Activated naive CD4-positive, alpha-beta T cell treated with anti-CD3 and anti-CD28 coated beads, Interleukin-2, amount 50 U/mL, for 72 hours (primary cell): ENCODE measurements at regions not wholly inside any gene's neighbourhood (a gene's known extent, or its start where the extent isn't known, plus 50 kb on each side); places are given as distances from the start of the nearest gene placed in this dataset.

ENCODE experiments used
- ATAC-seq, 2 donors: fragments of 150-1000 bp; cut with Tn5 transposase; 2 replicates each; pipeline ENCODE4 v1.10.0; 2021; ENCODE audit warnings: mild to moderate bottlenecking in 2 of 2, moderate library complexity in 2 of 2
- DNase-seq, 2 donors: peaks; one replicate each; pipeline ENCODE4 v3.0.0; 2021 to 2022; ENCODE audit warnings: low spot score in 2 of 2
- H3K27ac Mint-ChIP-seq, 2 donors: one replicate each; pipeline ENCODE4 v1.8.0; 2022; ENCODE audit warnings: mild to moderate bottlenecking in 2 of 2, mixed read lengths in 2 of 2
- H3K36me3 Mint-ChIP-seq, 2 donors: one replicate each; pipeline ENCODE4 v1.8.0; 2022; ENCODE audit warnings: mixed read lengths in 2 of 2
- H3K9me3 Mint-ChIP-seq, 2 donors: one replicate each; pipeline ENCODE4 v1.8.0; 2022; ENCODE audit warnings: mixed read lengths in 2 of 2

- ATAC-seq (no peak), DNase-seq (no peak)
- H3K36me3 Mint-ChIP-seq = no peaks in the 10 kb centered on the region
- peaks cover 0 to 7% of the 10 kb centered on the region in 2 donors for H3K9me3 Mint-ChIP-seq
- no peak overlapping the region for H3K27ac Mint-ChIP-seq
Observed at GRCh38 chr4:135605076-135605475, 1403.5 kb upstream of the PABPC4L start.

DNA sequence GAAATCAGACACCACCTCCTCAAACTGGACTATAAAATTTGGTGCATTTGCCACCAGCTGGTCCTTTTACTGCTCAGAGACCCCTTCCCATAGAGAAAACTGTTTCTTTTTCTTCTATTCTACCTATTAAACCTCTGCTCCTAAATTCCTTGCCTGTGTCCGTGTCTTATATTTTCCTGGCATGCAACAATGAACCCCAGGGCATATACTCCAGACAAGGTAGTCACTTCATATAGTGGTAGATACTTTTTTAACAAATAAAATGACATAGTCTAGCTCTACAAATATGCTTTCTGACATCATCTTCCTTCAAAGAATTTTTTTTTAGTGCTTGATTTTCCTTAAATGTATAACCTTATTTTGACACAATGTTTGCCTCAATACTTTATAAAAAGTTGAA lies 1402.9 kb upstream of the PABPC4L start:
- Mint-ChIP-seq H3K27ac (no peak overlapping the region), H3K36me3 (no peaks in the 10 kb centered on the region), H3K9me3 (peaks cover 0 to 7% of the 10 kb centered on the region in 2 donors)
- DNase-seq (no peak), ATAC-seq (no peak)

DNA sequence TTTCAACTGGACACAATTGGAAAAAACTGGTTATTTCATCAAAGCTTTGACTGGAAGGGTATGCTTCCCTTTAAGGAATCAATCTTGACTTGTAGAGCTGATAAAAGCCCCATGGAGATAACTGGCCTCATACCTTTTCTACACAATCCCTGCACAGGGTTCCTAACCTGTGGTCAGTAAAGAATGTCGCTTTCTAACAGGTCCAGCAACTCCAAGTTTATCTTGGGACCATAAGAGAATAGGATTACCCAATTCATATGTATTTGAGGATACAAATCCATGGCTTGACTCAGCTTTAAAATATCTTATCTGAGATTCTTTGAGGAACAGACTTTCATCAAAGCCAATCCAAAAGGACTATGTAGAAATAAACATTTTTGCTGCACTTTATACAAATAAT lies 1399.8 kb upstream of the PABPC4L start:
- DNase-seq (no peak), ATAC-seq (no peak)
- Mint-ChIP-seq H3K36me3 (peaks cover 0 to 3% of the 10 kb centered on the region in 2 donors), H3K27ac (no peak overlapping the region), H3K9me3 (peaks cover 12% of the 10 kb centered on the region in 2 donors)

- H3K36me3 Mint-ChIP-seq = peaks cover 0 to 6% of the 10 kb centered on the region in 2 donors
- DNase-seq = no peak
- ATAC-seq = no peak
- no peak overlapping the region for H3K27ac Mint-ChIP-seq
- peaks cover 17 to 18% of the 10 kb centered on the region in 2 donors for H3K9me3 Mint-ChIP-seq
Observed at GRCh38 chr4:135598151-135598550, 1396.6 kb upstream of the PABPC4L start.

GRCh38 chr4:135594521-135594920 lies 1392.9 kb upstream of the PABPC4L start:
- DNase-seq (no peak), ATAC-seq (no peak)
- Mint-ChIP-seq H3K27ac (no peak overlapping the region), H3K36me3 (peaks cover 0 to 6% of the 10 kb centered on the region in 2 donors), H3K9me3 (peaks cover 26 to 31% of the 10 kb centered on the region in 2 donors)

- ATAC-seq (no peak), DNase-seq (no peak)
- Mint-ChIP-seq H3K27ac (no peak overlapping the region), H3K9me3 (peaks cover 4 to 6% of the 10 kb centered on the region in 2 donors), H3K36me3 (no peaks in the 10 kb centered on the region)
Observed at GRCh38 chr4:135575041-135575440, 1373.5 kb upstream of the PABPC4L start.

DNA sequence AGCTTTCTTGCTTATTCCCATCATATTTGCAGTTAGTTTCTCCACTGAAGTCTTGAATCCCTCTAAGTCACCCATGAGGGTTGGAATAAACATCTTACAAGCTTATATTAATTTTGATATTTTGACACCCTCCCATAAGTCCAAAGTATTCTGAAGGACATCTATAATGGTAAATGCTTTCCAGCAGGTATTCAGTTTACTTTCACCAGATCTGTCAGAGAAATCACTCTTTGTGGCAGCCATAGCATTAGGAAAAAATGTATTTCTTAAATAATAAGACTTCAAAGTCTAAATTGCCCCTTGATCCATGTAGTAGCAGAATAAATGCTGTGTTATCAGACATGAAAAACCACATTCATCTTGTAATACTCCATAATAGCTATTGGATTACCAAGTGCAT lies 1371.7 kb upstream of the PABPC4L start:
- H3K9me3 Mint-ChIP-seq = peaks cover 2 to 4% of the 10 kb centered on the region in 2 donors
- H3K27ac Mint-ChIP-seq = no peak overlapping the region
- no peaks in the 10 kb centered on the region for H3K36me3 Mint-ChIP-seq
- ATAC-seq (no peak), DNase-seq (no peak)

- peaks cover 4 to 11% of the 10 kb centered on the region in 2 donors for H3K9me3 Mint-ChIP-seq
- no peak overlapping the region for H3K27ac Mint-ChIP-seq
- no peak for DNase-seq
- H3K36me3 Mint-ChIP-seq = no peaks in the 10 kb centered on the region
- no peak for ATAC-seq
Observed at GRCh38 chr4:135564090-135564489, 1362.5 kb upstream of the PABPC4L start.

DNA sequence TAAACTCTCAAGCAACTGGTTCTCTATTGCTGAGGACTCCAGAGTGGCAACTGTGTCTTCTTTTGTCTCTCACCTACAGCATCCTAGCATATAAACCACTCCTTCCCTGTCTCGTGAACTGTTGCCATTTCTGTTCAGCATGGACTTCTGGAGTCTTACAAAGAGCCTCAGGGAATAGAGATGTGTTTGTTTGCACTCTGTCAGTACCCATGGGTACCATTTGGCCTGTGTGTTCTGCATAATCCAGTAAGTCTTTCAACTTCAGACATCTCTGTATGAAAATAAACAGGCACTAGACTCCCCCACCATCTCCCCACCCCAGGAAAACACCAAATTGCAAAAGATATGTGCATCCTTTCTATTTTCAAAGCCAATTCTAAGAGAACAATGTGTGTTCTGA lies 1351.6 kb upstream of the PABPC4L start:
- no peak for DNase-seq
- no peak for ATAC-seq
- no peak overlapping the region for H3K27ac Mint-ChIP-seq
- H3K9me3 Mint-ChIP-seq = peaks cover 3 to 9% of the 10 kb centered on the region in 2 donors
- H3K36me3 Mint-ChIP-seq = no peaks in the 10 kb centered on the region

DNA sequence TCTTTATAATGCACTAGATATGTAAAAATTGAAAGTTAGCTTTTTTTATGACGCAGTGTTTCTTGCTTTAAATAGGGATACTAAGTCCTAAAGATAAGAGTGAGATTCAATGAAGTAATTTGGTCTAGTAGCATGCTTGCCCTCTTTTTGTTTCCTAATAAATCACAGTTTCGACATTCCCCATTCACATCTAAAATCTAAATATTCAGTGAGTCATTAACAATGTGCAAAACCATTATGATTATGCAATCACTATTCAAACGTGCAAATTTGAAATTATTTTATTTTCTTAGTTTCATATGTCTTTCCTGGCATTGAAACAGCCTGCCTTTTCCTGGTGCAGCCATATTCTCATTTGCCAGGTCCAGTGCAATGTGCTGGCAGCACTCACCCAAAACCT lies 1350.5 kb upstream of the PABPC4L start:
- Mint-ChIP-seq H3K9me3 (peaks cover 3 to 9% of the 10 kb centered on the region in 2 donors), H3K36me3 (no peaks in the 10 kb centered on the region), H3K27ac (no peak overlapping the region)
- DNase-seq (no peak), ATAC-seq (no peak)

GRCh38 chr4:135548711-135549110 lies 1347.1 kb upstream of the PABPC4L start:
- no peak overlapping the region for H3K27ac Mint-ChIP-seq
- no peaks in the 10 kb centered on the region for H3K36me3 Mint-ChIP-seq
- DNase-seq (no peak), ATAC-seq (no peak)
- no peaks in the 10 kb centered on the region for H3K9me3 Mint-ChIP-seq

DNA sequence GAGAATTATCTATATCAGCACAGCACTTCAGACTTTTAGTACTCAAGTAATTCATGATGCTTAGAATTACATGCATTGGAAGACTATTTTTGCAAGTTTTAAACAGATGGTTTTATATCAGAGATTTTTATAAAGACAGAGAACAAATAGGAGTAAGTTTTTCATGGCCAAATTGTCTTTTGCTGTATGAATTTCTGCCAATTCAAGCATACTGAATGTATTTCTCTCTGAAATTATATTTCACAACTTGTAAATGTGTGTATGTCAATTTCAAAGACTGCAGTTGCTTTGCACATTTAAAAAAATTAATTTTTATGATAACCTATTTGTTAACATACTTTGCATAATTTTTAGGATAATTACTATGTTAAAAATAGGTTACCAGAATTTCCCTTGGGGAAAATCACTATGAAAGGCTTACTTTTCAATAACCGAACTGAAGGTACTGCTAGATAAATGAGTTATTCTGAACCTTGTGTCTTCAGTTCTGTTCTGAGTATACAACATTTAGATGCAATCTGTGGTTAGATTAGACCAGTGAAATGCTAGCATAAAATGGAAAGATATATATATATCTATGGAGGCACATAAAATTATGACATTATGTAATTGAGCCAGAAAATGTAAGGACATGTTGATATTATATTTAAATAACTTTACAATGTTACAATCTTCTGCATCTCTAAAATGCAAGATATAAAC lies 1344.2 kb upstream of the PABPC4L start:
- no peak for ATAC-seq
- Mint-ChIP-seq H3K36me3 (peaks cover 0 to under 1% of the 10 kb centered on the region in 2 donors), H3K9me3 (peaks cover 1 to 2% of the 10 kb centered on the region in 2 donors), H3K27ac (no peak overlapping the region)
- no peak for DNase-seq

DNA sequence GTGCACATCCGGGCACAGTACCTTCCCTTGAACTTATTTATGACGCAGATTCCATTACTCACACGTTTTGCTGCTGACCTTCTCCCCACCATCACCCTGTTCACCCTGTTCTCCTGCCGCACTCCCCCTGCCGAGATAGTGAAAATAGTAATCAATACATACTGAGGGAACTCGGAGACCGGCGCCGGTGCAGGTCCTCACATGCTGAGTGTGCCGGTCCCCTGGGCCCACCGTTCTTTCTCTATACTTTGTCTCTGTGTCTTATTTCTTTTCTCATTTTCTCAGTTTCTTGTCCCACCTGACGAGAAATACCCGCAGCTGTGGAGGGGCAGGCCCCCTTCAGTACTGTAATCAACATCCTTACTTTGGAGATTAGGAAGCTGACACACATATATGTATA lies 1337.1 kb upstream of the PABPC4L start:
- DNase-seq (no peak), ATAC-seq (no peak)
- H3K27ac Mint-ChIP-seq = no peak overlapping the region
- peaks cover 11 to 14% of the 10 kb centered on the region in 2 donors for H3K9me3 Mint-ChIP-seq
- peaks cover 0 to 5% of the 10 kb centered on the region in 2 donors for H3K36me3 Mint-ChIP-seq

- Mint-ChIP-seq H3K9me3 (peaks cover 0 to 13% of the 10 kb centered on the region in 2 donors), H3K27ac (no peak overlapping the region)
- no peak for ATAC-seq
Observed at GRCh38 chr4:135533053-135533452, 1331.5 kb upstream of the PABPC4L start.

DNA sequence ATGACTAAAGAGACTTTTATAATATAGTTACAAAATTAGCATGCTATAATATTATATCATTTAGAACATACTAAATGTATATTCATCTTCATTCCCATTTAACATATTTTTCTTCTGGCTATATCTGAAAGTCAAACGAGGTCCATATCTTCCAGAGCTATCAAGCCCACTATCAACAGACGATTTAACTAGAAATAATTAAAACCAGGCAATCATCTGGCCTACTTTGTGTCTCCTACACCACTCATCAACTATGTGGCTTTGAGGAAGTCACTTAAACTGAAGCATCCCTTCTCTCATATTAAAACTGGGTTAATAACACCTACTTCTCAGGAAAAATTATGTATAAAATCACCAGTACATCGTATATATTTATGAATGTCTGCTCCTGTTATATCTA lies 1330.5 kb upstream of the PABPC4L start:
- no peak overlapping the region for H3K27ac Mint-ChIP-seq
- H3K9me3 Mint-ChIP-seq = peaks cover 0 to 13% of the 10 kb centered on the region in 2 donors
- ATAC-seq = no peak
- H3K36me3 Mint-ChIP-seq = no peaks in the 10 kb centered on the region
- DNase-seq = no peak

More at GRCh38 chr4:135533053-135533452, 1331.5 kb upstream of the PABPC4L start:
- no peaks in the 10 kb centered on the region for H3K36me3 Mint-ChIP-seq
- no peak for DNase-seq

GRCh38 chr4:135515295-135515694 lies 1313.7 kb upstream of the PABPC4L start:
- DNase-seq = no peak
- Mint-ChIP-seq H3K27ac (no peak overlapping the region), H3K36me3 (no peaks in the 10 kb centered on the region), H3K9me3 (peaks cover 8 to 9% of the 10 kb centered on the region in 2 donors)
- no peak for ATAC-seq

DNA sequence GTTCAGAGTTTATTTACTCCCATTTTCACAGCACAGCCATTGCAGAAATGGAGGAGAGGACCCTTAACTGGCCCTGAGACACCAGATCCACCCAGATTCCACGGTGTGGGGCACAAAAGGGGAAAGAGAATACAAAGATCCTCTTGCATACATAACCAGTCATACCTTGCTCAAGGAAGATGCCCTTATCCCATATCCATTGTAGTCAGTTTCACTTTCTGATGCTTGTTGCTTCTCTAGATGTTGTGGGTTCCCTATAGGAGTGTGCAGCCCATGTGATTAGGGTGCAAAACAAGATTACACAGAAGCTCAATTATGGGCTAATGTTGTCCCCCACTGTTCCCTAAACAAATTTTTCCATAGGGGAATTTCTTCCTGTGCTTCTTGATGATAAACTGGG lies 1309.0 kb upstream of the PABPC4L start:
- DNase-seq (no peak), ATAC-seq (no peak)
- Mint-ChIP-seq H3K27ac (no peak overlapping the region), H3K9me3 (peaks cover 0 to 9% of the 10 kb centered on the region in 2 donors), H3K36me3 (no peaks in the 10 kb centered on the region)

DNA sequence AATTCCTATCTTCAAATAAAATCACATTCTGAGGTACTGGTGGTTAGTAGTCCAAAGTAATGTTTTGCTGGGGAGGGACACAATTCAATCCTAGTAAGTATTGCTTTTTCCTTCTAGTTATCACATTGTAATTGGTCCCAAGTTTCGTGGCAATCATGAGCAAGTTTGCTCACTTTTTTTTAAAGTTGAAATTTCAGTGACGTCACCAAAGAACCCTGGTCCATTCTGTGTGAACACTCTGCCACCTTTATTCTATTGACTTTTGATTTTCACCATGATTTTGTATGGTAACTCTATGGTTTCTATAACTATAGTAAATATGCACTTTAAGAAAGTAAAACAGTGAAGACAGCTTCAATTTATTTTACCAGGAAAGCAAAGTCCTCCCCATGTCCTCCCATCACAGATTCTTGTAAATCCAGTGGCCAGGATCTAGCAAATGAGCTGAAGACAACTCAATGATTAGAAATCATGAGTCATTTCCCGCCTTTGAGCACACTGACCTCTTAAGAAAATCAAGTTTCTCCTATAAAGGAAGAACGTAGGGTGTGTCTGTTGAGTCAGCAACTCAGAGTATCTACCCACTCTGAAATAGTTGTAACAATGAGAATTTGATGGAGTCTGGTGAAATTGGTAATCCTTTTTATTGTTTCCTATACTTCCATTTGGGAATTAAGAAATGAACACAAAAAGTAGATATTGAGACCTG lies 1306.6 kb upstream of the PABPC4L start:
- no peak for DNase-seq
- H3K9me3 Mint-ChIP-seq = peaks cover 0 to 12% of the 10 kb centered on the region in 2 donors

More for the DNA sequence above, 1306.6 kb upstream of the PABPC4L start:
- H3K27ac Mint-ChIP-seq = no peak overlapping the region
- ATAC-seq = no peak
- no peaks in the 10 kb centered on the region for H3K36me3 Mint-ChIP-seq
